Anterior cingulate cortex (tissue), 58 donors: ENCODE measurements at regions not wholly inside any gene's neighbourhood (a gene's known extent, or its start where the extent isn't known, plus 50 kb on each side); places are given as distances from the start of the nearest gene placed in this dataset.

Experiments
- DNase-seq, 58 donors: peaks; one replicate each; lab custom pipeline; 2025; lab: John Stamatoyannopoulos, UW

DNA sequence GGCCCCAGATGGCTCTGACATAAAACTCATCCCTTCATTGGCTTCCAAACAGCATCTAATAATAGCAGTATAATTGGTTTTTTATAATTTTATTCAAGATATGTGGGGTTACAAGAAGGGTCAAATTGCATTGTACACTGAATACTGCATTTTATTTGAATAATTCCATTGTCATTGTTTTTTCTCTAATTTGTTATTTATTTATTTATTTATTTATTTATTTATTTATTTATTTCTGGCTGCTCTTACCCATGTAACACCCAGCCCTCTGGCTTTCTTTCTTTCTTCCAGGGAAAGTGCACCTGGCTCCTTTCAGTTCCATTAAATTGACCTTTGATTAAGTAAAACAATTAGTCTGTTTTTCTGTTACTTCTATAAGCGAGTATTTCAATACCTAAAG, 210.1 kb downstream of the CDH9 start:
- no peak for DNase-seq

DNA sequence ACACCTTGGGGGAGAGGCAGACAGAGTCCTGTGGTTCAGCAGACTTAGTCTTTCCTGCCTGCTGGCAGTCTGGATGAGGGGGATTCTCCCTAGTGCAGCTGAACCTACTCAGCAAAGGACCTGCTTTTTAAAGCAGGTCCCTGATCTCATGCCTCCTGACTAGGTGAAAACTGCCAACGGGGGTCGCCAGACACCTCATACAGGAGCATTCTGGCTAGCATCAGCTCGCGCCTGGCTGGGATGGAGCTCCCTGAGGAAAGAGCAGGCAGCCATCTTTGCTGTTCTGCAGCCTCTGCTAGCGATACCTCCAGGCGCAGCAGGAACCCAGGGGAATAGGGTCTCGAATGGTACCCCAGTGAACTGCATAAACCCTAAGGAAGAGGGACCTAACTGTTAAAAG, 225.2 kb downstream of the CDH9 start:
- DNase-seq, result no peak

DNA sequence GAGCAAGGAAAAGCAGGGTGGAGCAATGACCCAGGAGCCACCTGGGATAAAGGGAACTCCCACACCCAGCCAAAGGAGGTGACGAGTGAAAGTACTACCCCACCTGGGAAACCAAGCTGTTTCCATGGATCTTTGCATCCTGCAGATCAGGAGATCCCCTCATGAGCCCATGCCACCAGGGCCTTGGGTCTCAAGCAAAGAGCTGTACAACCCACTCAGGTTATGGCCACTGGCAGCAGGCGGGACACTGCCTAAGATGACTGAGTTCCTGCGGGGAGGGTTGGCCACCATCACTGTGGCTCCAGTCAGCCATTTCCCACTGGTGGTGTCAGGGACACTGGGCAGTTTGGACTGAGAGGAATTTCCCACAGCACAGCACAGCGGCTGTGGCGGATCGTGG, 225.7 kb downstream of the CDH9 start:
- DNase-seq, result no peak

DNA sequence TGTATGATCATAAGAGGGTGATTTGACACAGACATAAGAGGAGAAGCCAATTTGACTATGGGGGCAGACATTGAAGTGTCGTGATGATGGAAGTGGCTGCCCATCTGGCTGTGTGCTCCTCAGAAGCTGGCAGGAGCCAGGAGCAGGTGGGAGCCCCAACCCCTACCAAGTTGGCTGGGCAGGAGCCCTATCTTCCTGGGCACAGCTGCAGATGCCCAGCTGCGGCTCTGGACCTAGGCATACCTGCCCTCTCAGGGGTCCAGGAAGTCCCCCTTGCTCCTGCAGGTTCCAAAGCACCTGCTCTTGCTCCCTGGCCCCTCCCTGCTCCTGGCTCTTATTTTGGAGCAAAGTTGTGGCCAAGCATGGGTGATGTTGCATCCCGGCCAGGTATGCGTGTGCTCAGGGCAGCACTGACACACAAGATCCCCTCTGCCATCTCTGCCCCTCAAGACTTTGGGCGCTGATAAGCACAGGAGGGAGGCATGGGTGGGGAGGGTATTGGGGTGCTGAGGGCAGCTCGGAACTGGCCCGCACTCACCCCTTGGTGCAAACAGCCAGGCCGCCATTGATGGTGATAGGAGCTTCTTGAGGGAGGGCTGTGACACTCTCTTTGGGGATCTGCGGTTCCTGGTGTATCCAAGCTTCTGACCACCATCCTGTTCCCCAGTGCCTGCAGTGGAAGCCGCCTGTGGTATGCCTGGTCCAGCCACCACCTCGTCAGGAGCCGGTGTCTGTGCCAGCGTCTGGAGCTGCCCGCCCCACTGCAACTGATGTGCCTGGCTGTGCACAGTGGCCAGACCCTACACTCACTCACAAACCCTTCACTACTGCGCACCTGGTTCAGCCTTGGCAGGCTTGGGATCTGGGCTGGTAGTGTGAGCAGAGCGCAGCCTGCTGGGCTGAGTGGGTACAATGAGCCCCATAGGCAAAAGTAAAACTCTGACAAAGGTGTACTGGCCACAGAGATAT, 230.9 kb downstream of the CDH9 start:
- peak in 1 of 58 donors; percentile 16 for DNase-seq

DNA sequence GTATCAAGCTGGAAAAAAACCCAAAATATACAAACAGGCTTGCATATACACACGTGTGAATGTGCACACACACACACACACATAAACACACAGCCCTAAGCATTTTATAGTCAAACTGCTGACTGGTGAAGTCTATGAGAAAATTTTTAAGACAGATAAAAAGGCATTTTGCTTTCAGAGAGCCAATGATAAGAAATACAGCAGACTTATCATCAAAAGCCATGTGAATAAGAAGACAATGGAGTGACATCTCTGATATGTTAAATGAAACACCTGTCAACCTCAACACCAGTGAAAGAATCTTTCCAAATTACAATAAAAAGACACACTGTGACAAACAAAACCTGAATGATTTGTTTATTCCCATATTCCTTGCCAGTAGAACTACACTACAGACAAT, 233.3 kb downstream of the CDH9 start:
- no peak for DNase-seq

GRCh38 chr5:26802944-26803343, 235.4 kb downstream of the CDH9 start:
- no peak for DNase-seq

DNA sequence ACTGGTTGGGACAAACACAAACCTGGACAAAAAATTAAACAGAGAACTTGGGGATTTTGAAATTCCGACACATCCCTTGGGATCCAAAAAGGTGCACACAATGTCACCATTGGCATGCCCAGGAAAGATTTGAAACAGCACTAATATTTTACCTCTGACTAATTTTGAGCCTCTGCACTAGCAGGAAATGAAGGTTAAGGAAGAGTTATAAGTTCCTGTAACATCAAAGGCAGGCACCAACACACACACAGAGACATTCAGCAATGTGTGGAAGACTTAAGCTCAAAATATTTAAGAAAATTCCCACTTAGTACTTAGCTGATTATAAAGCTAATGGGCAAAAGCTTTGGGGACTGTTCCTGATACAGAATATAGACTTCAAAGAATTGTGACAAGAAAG, 247.0 kb downstream of the CDH9 start:
- no peak for DNase-seq

- DNase-seq, result no peak
These were observed 247.4 kb downstream of the CDH9 start for GRCh38 chr5:26791021-26791420.

- no peak for DNase-seq
These were observed 275.2 kb downstream of the CDH9 start for GRCh38 chr5:26763215-26763614.

- DNase-seq, result no peak
These were observed 276.9 kb downstream of the CDH9 start for GRCh38 chr5:26761446-26761845.

DNA sequence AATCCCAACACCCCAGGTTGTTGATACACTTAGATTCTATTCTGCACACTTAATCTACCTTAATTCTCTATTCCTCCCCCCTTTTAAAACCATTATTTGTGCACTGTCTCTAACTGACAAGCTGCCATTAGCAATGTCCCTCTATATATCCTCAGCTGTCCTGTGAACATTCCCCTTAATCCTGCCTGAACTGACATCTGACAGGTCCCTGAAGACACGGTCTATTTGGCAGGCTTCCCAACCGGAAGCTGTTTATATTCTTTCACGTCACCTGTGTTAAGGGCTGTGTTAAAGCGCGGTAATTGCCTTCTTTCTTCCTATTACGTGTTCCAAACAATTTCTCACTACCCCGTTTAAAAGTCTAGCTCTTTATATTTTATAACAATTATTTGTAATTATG, 277.3 kb downstream of the CDH9 start:
- no peak for DNase-seq

DNA sequence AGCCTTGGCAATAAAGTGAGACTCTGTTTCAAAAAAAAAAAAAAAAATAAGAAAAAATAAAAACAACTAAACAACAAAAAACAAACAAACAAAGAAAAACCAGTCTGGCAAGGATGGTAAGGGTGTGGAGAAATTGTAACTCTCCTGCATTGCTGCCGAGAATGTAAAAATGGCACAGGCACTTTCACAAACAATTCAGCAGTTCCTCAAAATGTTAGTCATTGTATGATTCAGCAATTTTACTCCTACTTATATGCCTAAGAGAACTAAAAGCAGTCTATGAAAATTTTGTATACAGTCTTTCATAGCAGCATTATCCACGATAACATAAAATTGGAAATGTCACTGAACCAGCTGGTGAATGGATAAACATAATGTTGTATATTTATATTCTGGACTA, 280.4 kb downstream of the CDH9 start:
- DNase-seq, result no peak

- no peak for DNase-seq
These were observed 288.6 kb downstream of the CDH9 start for GRCh38 chr5:26749829-26750228.

GRCh38 chr5:26740182-26740581, 298.2 kb downstream of the CDH9 start:
- DNase-seq, result no peak

DNA sequence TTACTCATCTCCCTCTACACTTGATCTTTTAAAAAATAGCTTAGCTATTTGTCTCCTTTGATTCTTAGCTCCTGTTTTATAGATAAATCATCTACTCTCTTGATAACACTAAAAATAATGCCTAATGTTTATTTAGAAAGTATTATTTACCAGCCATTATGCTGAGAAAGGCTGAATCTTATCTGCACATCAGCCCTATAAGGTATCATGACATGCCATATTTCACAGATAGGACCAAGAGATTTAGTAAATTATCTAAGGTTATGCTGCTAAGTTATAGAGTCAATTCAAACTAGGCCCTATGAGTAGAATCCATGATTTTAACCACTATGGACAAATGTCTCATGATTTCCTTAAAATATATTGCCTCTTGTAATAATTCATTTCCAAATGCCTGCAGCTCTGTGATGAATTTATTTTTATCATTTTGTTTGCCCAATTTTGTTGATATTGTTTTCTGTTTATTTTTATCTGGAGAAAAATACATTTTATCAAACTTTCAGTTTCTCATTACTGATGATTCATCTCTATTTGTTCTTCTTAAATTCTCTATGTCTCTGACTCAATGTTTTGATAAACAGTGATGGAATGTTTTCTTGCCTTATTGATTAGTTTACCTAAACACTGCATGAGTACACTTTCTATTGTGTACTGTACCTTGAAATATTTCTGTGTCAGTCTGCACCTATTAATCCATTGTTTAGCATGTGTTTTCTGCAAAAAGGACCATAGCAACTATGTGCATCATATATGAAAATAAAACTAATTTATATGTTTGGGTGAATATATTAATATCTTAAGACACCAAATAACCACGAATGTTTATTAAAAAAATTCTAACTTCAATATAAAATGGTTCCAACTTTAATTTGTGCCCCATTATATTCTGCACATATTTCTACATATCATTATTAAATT, 300.8 kb downstream of the CDH9 start:
- DNase-seq, result no peak

DNA sequence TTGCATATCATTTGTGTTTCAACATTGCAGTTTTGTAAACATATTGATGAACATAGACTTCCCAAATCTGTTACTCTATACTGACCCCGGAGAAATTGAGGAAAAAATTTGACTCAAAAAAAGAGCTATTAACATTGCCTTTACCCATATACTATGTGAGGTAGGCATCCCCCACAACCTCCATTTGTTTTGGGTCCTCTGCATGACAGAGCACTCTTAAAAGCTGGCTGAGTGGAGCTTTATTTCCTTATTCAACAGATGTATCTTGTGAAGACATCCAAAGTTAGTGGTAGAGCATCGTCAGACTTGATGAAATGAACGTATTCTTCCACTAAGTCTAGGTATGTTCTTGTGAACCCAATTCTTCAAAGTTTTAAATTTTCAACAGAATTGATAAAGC, 310.5 kb downstream of the CDH9 start:
- no peak for DNase-seq

- DNase-seq, result no peak
These were observed 318.6 kb downstream of the CDH9 start for GRCh38 chr5:26719803-26720202.

GRCh38 chr5:26700759-26701384, 337.5 kb downstream of the CDH9 start:
- DNase-seq, result peak in 13 of 58 donors; percentile 1 to 24 (median 9)

DNA sequence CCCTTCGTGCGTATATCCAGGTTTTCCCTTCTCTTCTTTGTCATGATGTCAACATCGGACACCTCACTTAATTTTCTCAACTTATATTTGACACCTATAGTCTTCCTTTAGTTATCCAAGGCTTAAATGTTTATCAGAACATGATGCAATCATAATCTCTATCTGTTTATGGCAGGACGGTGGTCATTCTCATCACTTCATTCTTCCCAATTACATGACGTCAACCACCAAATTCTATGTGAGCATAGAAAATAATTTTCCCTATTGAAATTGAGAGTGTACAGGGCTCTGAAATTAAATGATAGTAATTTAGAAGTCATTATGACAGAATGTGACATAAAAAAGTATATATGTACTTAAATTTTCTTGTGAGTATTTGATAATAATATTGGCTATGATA, 345.4 kb downstream of the CDH9 start:
- no peak for DNase-seq

- no peak for DNase-seq
These were observed 346.9 kb downstream of the CDH9 start for GRCh38 chr5:26691486-26691885.

DNA sequence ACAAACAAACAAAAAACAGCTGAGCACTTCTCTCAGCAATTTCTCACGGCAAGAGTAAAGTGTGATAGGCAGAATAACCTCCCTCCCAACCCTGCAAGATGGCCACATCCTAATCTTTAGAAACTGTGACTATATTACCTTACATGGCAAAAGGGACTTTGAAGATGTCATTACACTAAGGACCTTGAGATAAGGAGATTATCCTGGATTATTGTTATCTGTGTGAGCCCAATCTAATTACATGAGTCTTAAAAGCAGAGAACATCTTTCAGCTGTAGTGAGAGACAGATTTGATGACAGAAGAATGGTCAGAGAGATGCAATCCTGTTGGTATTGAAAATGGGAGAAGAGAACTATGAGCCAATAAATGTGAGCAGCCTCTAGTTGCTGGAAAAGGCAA, 347.9 kb downstream of the CDH9 start:
- DNase-seq, result no peak
